ENCODE measurements at regions not wholly inside any gene's neighbourhood (a gene's known extent, or its start where the extent isn't known, plus 50 kb on each side); places are given as distances from the start of the nearest gene placed in this dataset.

DNA sequence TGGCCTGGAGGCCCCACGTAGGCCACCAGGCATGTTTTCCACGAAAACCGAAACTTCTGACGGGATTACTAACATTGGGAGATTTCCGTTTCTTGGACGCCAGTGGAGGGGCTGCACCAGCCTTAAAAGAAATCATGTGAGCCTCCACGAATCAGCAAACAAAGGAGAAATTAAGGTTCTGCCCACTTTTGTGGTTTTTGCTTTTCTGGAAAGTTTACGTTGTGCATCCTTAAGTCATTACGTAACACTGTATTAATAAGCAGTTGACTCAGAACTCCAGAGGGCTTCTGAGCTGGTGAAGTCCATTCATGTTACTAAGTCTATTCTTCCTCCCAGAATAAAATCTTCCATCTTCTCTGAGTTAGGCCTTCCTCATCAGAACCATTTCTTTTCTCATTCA is 168.5 kb downstream of the PSMG1 start:
- FAIRE-seq, result no peak
- no peak overlapping the region for H3K4me3 ChIP-seq (replicated peaks in 1 of 3; ENCODE audit: insufficient read depth in 1 of 3, low read depth in 1 of 3, low read length in 3 of 3)
- intact Hi-C loops (cut with micrococcal nuclease) (no loop called here), dilution Hi-C loops (cut with MboI; ENCODE audit: extremely low pct_ligation_motif_present, low sequenced_read_pairs) (no loop called here)
- TF ChIP-seq, protein P1, sequence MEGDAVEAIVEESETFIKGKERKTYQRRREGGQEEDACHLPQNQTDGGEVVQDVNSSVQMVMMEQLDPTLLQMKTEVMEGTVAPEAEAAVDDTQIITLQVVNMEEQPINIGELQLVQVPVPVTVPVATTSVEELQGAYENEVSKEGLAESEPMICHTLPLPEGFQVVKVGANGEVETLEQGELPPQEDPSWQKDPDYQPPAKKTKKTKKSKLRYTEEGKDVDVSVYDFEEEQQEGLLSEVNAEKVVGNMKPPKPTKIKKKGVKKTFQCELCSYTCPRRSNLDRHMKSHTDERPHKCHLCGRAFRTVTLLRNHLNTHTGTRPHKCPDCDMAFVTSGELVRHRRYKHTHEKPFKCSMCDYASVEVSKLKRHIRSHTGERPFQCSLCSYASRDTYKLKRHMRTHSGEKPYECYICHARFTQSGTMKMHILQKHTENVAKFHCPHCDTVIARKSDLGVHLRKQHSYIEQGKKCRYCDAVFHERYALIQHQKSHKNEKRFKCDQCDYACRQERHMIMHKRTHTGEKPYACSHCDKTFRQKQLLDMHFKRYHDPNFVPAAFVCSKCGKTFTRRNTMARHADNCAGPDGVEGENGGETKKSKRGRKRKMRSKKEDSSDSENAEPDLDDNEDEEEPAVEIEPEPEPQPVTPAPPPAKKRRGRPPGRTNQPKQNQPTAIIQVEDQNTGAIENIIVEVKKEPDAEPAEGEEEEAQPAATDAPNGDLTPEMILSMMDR (IDR thresholded peaks at IDR 0.05; ENCODE audit: extremely low read depth in 1 of 2, insufficient read depth in 1 of 2, low read depth in 1 of 2, low read length in 2 of 2), result no peak
- TF ChIP-seq MYC (IDR thresholded peaks at IDR 0.05; ENCODE audit: low read depth, low read length) (no peak), JUN (IDR thresholded peaks at IDR 0.05; ENCODE audit: borderline replicate concordance, insufficient read depth, insufficient read length, low read depth) (no peak), EZH2 (IDR thresholded peaks at IDR 0.05; ENCODE audit: borderline replicate concordance, low read depth, low read length, severe bottlenecking) (no peak), POLR2AphosphoS5 (IDR thresholded peaks at IDR 0.05; ENCODE audit: insufficient read depth, low read depth, low read length) (no peak), POLR2A (IDR thresholded peaks at IDR 0.05; ENCODE audit: low read depth, low read length) (no peak), FOS (IDR thresholded peaks at IDR 0.05; ENCODE audit: borderline replicate concordance, insufficient read depth, low read length) (no peak), GATA2 (IDR thresholded peaks at IDR 0.05; ENCODE audit: insufficient read depth, insufficient read length, low read depth, low read length) (no peak), MAX (IDR thresholded peaks at IDR 0.05; ENCODE audit: insufficient read depth, insufficient read length) (no peak)
- no peaks in the 10 kb centered on the region for H3K79me2 ChIP-seq (ENCODE audit: control insufficient read depth, insufficient read depth, low read length)
- H3K27ac ChIP-seq (ENCODE audit: insufficient read depth, low read depth, low read length), result no peak overlapping the region
- no peaks in the 10 kb centered on the region for H3K9me3 ChIP-seq (replicated peaks; ENCODE audit: control insufficient read depth, insufficient read depth, low read length)
- H3K4me1 ChIP-seq (ENCODE audit: control insufficient read depth, extremely low read depth, insufficient read depth, low read length), result no peaks in the 10 kb centered on the region
- BruUV-seq (replicated peaks), result no TSS peak
- H3K4me2 ChIP-seq (ENCODE audit: insufficient read depth, low read length), result no peak overlapping the region
- POLR2A ChIA-PET, result interaction anchor here (0.7 kb wide), 1 partner anchor 8 kb away, joined by 4 read pairs; no protein-coding TSS in a partner anchor
- no peaks in the 10 kb centered on the region for H3K36me3 ChIP-seq (ENCODE audit: control insufficient read depth in 2 of 2, extremely low read depth in 1 of 2, insufficient read depth in 2 of 2, low read length in 2 of 2)
- H3K9me1 ChIP-seq (replicated peaks; ENCODE audit: control insufficient read depth, extremely low read depth, insufficient read depth, low read length), result no peaks in the 10 kb centered on the region
- H4K20me1 ChIP-seq (replicated peaks; ENCODE audit: control insufficient read depth, extremely low read depth, insufficient read depth, low read length), result no peaks in the 10 kb centered on the region
- H2AFZ ChIP-seq (ENCODE audit: low read depth, low read length), result no peak overlapping the region
- CTCF ChIA-PET, result no interaction called here
- DNase-seq (ENCODE audit: low read depth, low spot score), result no peak
- H3K9ac ChIP-seq (replicated peaks; ENCODE audit: extremely low read depth, insufficient read depth, low read length), result no peak overlapping the region
- H3K27me3 ChIP-seq (ENCODE audit: control insufficient read depth in 2 of 2, insufficient read depth in 2 of 2, low read length in 2 of 2), result no peaks in the 10 kb centered on the region

Data from endothelial cell of umbilical vein (primary cell).